MG63 (cell line): ENCODE measurements at regions not wholly inside any gene's neighbourhood (a gene's known extent, or its start where the extent isn't known, plus 50 kb on each side); places are given as distances from the start of the nearest gene placed in this dataset.
A peak's percentile ranks its signal among the peaks of the same experiment; 100 is the strongest.

Experiments
- DNase-seq: peaks from one replicate; pipeline ENCODE4 v3.0.0-alpha.2; 2020
- H3K27me3 ChIP-seq: fragments of 250-450 bp; sonication (Bioruptor Pico); 2 replicates; pipeline ENCODE4 v1.5.1; 2020; ENCODE audit warnings: mild to moderate bottlenecking, moderate library complexity
- H3K36me3 ChIP-seq: fragments of 250-450 bp; sonication (Bioruptor Pico); 2 replicates; pipeline ENCODE4 v1.5.1; 2020; ENCODE audit warnings: mild to moderate bottlenecking, moderate library complexity
- H3K4me3 ChIP-seq: fragments of 250-450 bp; sonication (Bioruptor Pico); 2 replicates; pipeline ENCODE4 v1.5.1; 2020; ENCODE audit warnings: mild to moderate bottlenecking, moderate library complexity
- H3K9me3 ChIP-seq: fragments of 250-450 bp; sonication (Bioruptor Pico); 2 replicates; pipeline ENCODE4 v1.5.1; 2020; ENCODE audit warnings: mild to moderate bottlenecking, moderate library complexity

DNA sequence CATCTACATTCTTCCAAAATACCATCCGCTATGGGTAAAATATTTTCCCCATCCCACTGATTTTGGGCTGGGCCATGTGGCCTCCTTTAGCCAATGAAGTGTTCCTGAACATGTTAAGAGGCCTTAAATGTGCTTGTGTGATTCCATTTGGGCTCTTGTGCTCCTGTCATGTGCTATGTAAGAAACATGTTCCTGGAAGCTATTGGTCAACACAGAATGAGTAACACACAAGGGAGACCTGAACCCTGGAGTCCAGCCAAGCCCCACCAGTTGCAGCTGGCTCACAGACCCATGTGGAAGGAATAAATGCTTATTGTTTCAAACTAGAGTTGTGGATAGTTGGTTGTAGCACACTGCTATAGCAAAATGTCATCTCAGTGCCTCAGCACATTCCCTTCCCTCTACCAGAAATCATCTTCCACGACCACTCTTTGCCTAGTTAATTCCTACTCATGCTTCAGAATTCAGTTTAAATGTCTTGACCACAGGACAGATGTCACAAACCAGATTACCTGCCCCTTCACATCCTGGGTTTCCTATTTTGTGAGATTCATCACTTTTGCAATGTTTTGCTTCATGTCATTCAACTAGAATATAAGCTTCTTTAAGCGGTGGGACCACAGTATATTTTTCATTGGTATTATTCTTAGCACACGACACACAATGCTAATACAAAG is 217.3 kb upstream of the EEA1 start:
- H3K9me3 ChIP-seq, result no peaks in the 10 kb centered on the region
- no peaks in the 10 kb centered on the region for H3K36me3 ChIP-seq
- DNase-seq, result no peak

DNA sequence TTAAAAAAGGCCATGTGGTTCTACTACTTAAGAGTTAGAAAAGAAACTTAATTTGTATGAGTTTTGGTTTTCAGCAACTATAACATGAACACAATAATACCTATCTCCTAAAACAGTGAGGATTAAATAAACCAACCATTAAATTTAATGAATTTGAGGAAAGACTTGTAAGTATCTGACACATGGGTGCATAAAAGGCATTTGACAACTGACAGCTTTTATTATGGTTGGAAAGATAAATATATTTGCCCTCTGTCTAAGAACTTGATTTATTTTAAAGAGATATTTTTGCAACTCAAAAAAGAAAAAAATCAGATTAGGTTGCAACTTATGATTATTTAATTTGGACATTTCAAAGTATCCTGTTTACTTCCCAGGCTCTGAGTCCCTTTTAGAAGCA is 217.9 kb upstream of the EEA1 start:
- no peaks in the 10 kb centered on the region for H3K36me3 ChIP-seq
- H3K27me3 ChIP-seq, result no peaks in the 10 kb centered on the region
- no peak overlapping the region for H3K4me3 ChIP-seq
- DNase-seq, result no peak
- H3K9me3 ChIP-seq, result no peaks in the 10 kb centered on the region

More for the DNA sequence above, 217.3 kb upstream of the EEA1 start:
- no peak overlapping the region for H3K4me3 ChIP-seq
- H3K27me3 ChIP-seq, result no peaks in the 10 kb centered on the region

DNA sequence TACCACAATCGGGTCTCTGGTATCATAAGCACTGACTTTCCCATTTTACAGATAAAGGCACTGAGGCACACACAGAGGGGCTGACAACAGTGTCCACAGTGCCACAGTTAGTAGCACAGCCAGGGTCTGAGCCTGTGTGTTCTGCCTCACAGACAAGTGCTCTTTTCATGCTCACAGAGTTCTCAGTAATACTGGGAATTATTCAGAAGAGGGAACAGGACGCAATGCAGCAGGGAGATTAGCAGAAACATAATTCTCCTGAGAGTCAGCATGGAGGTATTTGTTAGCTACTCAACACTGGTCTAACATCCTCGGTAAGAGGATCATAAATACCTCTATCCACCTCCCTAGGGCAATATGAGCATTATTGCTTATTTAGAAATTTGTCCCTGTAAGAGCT is 219.3 kb upstream of the EEA1 start:
- H3K36me3 ChIP-seq, result no peaks in the 10 kb centered on the region
- H3K9me3 ChIP-seq, result no peaks in the 10 kb centered on the region
- H3K27me3 ChIP-seq, result no peaks in the 10 kb centered on the region
- DNase-seq, result no peak
- no peak overlapping the region for H3K4me3 ChIP-seq

DNA sequence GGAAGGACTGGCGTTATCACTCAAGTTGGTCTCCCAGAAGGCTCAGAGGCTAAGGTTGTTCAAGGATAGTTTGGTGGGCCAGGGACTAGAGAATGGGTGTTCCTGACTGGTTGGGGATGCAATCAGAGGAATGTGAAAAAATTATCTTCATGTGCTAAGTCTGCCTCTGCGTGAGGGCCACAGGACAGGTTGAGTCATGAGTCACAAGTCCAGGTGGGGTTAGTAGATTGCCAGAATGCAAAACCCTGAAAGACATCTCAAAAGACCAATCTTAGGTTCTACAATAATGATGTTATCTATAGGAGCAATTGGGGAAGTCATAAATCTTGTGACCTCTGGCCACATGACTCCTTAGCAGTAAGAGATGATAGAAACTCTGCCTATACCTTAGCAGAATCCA is 220.1 kb upstream of the EEA1 start:
- Histone ChIP-seq H3K36me3 (no peaks in the 10 kb centered on the region), H3K27me3 (no peaks in the 10 kb centered on the region), H3K4me3 (no peak overlapping the region), H3K9me3 (no peaks in the 10 kb centered on the region)
- DNase-seq, result no peak

DNA sequence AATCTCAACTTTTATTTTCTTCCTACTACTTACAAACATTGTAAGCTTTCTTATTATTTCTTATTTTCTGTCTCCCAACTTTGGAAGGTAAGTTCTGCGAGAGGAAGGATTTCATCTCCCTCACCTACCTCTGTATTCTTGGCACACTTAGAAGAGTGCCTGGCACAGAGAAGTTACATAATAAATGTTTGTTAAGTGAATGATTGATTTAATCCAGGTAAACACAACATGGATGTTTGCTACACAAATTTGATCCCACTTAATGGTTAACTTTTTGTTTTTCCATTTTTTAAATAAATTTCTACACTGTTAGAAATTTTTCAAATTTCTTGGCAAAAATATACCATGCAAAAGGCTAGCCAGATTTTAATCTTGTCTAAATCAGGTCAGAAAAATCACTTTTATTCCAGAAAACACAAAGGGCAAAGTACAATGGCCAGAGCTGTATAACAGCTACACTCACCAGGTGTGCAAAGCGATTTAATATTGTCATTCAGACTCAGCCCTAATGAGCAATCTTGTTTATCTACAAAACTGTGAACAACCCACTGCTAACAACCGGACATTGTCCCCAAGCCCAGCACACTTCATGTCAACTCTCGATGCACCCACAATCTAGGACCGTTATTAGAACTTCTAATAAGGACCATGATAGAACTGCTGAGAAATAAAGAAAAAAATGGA is 222.1 kb upstream of the EEA1 start:
- Histone ChIP-seq H3K4me3 (no peak overlapping the region), H3K9me3 (no peaks in the 10 kb centered on the region), H3K36me3 (no peaks in the 10 kb centered on the region), H3K27me3 (no peaks in the 10 kb centered on the region)
- no peak for DNase-seq

DNA sequence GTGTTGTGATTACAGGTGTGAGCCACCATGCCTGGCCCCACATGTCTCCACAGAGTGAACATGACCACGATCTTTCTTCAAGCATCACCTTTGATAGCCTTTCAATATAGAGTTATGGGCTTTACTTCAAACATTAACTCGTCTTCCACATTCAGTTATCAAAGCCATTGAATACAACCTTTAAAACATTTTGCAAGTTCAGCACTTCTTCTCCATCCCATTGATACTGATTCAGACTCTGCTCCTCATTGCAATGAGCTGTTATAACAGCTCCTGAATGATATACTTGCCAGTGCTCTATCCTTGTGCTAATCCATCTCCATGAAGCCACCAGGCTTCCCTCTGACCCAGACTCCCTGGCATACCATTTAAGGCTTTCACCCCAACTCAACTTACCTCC is 223.5 kb upstream of the EEA1 start:
- Histone ChIP-seq H3K4me3 (no peak overlapping the region), H3K27me3 (no peaks in the 10 kb centered on the region), H3K36me3 (no peaks in the 10 kb centered on the region), H3K9me3 (no peaks in the 10 kb centered on the region)
- no peak for DNase-seq

DNA sequence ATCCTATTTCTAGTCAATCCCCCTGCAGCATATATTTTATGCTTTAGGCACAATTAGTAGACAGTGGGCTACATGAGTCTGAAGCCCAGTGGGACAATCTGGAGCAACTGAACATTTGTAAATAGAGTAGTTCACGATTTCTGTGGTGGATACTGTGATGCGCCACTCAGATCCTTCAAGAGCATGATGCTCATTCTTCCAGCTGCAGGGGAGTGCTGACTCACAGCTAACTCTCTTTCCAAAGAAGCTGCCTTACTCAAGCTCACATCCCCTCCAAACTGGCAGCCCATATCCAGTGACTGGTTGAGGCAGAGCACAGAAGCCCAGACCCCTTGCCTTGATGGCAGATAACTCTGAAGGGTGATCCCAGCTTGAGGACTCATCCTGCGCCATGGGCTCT is 224.2 kb upstream of the EEA1 start:
- DNase-seq, result peak; percentile 52
- Histone ChIP-seq H3K9me3 (peaks cover 1% of the 10 kb centered on the region; the same call in 1 of the 2 replicates), H3K4me3 (no peak overlapping the region), H3K36me3 (no peaks in the 10 kb centered on the region), H3K27me3 (no peaks in the 10 kb centered on the region)

DNA sequence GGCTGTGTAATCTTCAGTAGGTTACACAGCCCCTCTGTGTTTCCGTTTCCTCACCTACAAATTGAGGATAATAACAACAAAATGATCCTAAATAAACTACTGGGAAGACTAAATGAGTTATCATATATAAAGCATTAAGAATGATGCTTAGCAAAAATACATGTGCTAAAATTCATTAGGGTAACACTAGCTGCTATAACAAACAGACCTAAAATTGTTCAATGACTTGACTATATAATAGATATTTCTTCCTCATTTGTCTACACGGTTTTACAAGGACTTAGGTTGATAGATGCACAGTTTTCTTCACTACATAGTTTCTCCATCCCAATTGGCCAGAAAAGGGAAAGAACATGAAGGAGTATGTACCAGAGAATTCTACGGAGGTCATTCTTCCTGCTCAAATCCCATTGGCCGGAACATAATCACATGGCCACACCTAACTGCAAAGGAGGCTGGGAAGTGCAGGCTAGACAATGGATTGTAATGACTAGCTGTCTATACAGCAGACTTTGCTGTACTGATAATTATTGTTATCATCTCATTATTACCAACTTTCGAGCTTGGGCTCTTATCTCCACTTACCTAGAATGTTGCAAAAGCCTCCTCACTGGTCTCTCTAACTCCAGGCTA is 223.5 kb upstream of the NUDT4 start:
- Histone ChIP-seq H3K9me3 (peaks cover 5% of the 10 kb centered on the region; the same call in 1 of the 2 replicates), H3K36me3 (no peaks in the 10 kb centered on the region), H3K27me3 (no peaks in the 10 kb centered on the region), H3K4me3 (no peak overlapping the region)
- DNase-seq, result no peak

DNA sequence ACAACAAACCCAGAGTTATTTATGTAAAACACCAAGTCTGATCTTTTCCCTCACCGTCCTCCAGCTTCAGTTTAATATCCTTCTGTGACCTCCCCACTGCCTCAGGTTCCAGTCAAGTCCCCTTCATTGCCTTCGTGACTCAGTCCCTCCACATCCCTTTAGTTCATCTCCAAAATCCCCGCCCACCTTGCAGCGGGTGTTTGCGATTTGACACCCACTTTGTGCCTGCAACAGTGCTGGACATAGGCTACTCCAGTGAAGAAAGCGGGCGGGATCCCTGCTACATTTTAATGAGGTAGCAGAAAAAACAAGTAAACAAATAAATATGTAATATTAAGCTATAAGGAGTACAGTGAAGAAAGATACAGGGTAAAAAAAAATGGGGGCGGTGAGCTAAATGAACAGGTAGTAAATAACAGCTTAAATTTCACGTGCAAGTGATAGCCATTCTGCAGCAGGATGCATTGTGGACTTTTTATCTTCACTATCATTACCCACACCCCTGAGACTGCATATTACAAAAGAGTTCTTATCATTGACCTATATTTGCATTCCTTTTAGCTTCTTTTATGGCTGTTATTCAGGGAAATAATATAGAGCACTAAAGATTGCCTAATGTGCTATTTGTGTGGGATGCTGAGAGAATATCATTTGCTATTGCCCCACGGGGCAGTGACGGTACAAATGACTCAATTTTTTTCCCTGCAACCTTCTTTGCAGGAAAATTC is 222.8 kb upstream of the NUDT4 start:
- Histone ChIP-seq H3K4me3 (no peak overlapping the region), H3K36me3 (no peaks in the 10 kb centered on the region), H3K27me3 (no peaks in the 10 kb centered on the region), H3K9me3 (peaks cover 5% of the 10 kb centered on the region; the same call in 1 of the 2 replicates)
- DNase-seq, result no peak

DNA sequence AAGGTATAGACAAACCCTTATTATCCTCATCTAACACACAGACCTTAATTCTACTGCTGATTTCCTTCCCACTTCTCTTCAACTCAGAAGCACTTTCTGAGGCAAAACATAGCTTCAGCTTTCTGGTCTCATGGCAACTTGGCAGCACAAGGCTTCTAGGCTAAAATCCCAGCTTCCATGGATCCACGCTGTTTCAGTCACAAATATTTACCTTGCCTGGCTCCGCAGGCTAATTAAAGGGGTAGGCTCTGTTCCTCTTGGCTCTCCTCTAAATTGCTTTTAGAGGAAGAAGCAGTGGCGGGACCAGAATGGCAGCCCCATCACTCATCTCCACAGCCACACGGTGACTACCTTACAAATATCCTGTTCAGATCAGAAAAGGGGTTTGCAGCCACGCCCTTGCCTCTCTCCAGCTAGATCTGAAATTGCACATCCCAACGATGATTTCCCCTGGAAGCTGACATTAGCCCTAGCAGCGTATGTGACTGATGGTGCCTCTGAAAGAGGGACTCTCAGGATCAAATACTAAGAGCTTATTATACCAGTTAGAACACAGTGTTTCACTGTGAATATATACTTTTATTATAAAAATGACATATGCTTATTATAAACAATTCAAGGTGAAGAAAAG is 221.5 kb upstream of the NUDT4 start:
- no peaks in the 10 kb centered on the region for H3K27me3 ChIP-seq
- H3K9me3 ChIP-seq, result peaks cover 5% of the 10 kb centered on the region; the same call in 1 of the 2 replicates
- no peaks in the 10 kb centered on the region for H3K36me3 ChIP-seq
- H3K4me3 ChIP-seq, result no peak overlapping the region
- DNase-seq, result no peak

DNA sequence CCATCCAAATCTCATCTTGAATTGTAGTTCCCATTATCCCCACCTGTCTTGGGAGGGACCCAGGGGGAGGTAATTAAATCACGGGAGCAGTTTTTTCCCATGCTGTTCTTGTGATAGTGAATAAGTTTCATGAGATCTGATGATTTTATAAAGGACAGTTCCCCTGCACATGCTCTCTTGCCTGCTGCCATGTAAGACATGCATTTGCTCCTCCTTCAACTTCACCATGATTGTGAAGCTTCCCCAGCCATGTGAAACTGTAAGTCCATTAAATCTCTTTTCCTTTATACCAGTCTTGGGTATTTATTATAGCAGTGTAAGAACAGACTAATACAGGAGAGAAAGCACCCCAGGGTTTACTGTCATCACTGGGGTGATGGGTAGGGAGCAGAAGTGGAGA is 220.4 kb upstream of the NUDT4 start:
- peaks cover 5% of the 10 kb centered on the region; the same call in 1 of the 2 replicates for H3K9me3 ChIP-seq
- no peaks in the 10 kb centered on the region for H3K27me3 ChIP-seq
- no peak overlapping the region for H3K4me3 ChIP-seq
- no peaks in the 10 kb centered on the region for H3K36me3 ChIP-seq
- no peak for DNase-seq

DNA sequence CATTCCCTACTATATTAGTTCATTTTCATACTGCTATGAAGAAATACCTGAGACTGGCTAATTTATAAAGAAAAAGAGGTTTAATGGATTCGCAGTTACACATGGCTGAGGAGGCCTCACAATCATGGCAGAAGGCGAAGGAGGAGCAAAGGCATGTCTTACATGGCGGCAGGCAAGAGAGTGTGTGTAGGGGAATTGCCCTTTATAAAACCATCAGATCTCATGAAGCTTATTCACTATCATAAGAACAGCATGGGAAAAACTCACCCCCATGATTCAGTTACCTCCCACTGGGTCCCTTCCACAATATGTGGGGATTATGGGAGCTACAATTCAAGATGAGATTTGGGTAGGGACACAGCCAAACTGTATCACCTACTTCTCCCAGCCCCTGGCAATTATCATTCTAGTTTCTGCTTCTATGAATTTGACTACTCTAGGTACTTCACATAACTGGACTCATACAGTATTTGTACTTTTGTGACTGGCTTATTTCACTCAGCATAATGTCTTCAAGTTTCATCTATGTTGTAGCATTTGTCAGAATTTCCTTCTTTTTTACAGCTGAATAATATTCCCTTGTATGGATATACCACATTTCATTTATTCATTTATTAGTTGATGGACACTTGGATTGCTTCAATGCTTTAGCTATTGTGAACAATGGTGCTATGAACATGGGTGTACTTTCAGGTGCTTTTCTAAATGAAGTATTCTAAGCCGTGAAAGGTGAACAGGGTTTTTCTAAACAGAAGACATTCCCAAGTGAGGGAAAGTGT is 219.5 kb upstream of the NUDT4 start:
- no peaks in the 10 kb centered on the region for H3K27me3 ChIP-seq
- no peak for DNase-seq
- H3K9me3 ChIP-seq, result peaks cover 5% of the 10 kb centered on the region; the same call in 1 of the 2 replicates
- no peaks in the 10 kb centered on the region for H3K36me3 ChIP-seq
- H3K4me3 ChIP-seq, result no peak overlapping the region

DNA sequence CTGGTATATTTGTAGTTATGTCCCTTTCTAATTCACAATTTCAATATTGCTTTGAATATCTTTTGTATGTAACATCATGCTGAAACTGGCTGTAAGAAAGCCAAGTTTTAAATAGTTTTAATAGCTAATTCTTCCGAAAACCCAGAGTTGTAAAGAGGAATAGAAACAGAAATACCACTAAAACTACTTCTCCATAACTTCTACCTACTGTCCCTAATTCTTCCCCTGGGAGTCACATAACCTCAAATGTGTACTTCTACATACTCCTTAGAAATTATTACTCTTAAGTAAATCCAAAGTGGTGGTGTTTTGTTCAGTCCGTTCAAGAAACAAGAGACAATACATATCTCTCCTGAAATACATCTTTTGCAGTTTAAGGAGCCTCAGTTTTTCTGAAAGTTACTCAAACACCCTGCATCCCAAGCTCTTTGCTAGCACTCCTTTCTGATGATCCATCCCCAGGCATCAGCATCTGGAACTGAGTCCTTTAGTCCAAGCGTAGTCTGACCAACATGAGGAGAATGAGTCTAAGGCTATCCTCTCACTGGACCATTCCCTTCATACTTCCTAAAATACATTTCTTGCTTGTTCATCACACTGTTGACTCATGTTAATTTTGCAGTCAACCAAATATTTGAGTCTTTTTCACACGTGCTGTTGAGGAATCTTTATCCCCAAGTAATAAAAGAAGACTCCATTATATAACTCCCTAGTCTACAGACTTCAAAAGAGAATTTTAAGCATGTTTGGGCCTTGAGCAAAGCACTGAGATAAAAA is 214.3 kb upstream of the NUDT4 start:
- Histone ChIP-seq H3K27me3 (no peaks in the 10 kb centered on the region), H3K9me3 (peaks cover 2% of the 10 kb centered on the region; the same call in 1 of the 2 replicates), H3K4me3 (no peak overlapping the region), H3K36me3 (no peaks in the 10 kb centered on the region)
- no peak for DNase-seq

DNA sequence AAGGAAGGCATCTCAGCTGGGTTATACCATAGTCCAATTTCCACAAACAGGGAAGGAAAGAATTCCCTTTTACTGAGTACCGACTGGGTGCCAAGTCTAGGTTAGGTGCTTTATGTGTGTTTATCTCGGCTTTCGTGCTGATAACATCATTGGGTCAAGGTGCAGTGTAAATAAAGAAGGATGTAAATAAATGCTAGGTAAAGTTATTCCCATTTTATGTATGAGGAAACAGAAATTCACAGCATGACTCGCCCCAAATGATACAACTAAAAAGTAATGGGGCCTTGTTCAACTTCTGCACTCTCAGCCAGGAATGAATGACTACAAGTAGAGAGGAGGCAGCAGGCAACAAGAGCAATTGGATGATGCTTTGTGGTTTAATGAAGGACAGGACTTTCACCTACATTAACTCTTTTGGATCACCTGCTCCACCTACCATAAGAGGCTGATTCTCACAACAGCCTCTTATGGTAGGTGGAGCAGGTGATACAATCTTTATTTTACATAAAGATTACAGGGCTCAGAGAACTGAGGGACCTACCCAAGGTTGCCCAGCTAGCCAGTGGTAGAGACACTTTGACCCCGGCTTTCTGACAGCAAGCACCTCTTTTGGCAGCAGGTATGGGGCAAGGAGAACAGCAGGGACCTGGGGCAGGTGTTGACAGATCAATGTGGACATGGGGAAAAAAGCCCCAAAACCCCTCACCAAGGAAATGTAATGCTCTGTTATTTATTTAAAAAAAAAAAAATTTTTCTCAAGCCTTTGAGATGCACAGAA is 213.4 kb upstream of the NUDT4 start:
- Histone ChIP-seq H3K9me3 (no peaks in the 10 kb centered on the region), H3K36me3 (no peaks in the 10 kb centered on the region), H3K27me3 (no peaks in the 10 kb centered on the region), H3K4me3 (no peak overlapping the region)
- DNase-seq, result no peak
